ENCODE measurements at regions not wholly inside any gene's neighbourhood (a gene's known extent, or its start where the extent isn't known, plus 50 kb on each side); places are given as distances from the start of the nearest gene placed in this dataset.
A peak's percentile ranks its signal among the peaks of the same experiment; 100 is the strongest.
"Not testable (repeated sequence)": the region's sequence is repeated elsewhere in the genome, so short reads cannot be mapped to it uniquely, and the experiment has no call there.

GRCh38 chr3:112736805-112737566 lies 96.0 kb upstream of the CCDC80 start:
- no peak for DNase-seq

- no peak for DNase-seq
These were observed 95.4 kb upstream of the CCDC80 start for GRCh38 chr3:112736386-112736785.

- peak; percentile 47 for DNase-seq
These were observed 95.0 kb upstream of the CCDC80 start for GRCh38 chr3:112735926-112736325.

GRCh38 chr3:112734736-112735350 lies 93.9 kb upstream of the CCDC80 start:
- DNase-seq: peak; percentile 76

- no peak for DNase-seq
These were observed 93.2 kb upstream of the CCDC80 start for GRCh38 chr3:112734171-112734570.

GRCh38 chr3:112730210-112730609 lies 89.3 kb upstream of the CCDC80 start:
- DNase-seq: no peak

- peak; percentile 23 for DNase-seq
These were observed 80.3 kb upstream of the CCDC80 start for GRCh38 chr3:112721231-112721630.

GRCh38 chr3:112718967-112719366 lies 78.0 kb upstream of the CCDC80 start:
- DNase-seq: no peak

- DNase-seq: no peak
These were observed 77.6 kb upstream of the CCDC80 start for GRCh38 chr3:112718516-112718915.

- DNase-seq: no peak
These were observed 69.0 kb upstream of the CCDC80 start for GRCh38 chr3:112709911-112710310.

- no peak for DNase-seq
These were observed 58.6 kb upstream of the CCDC80 start for GRCh38 chr3:112699436-112699978.

GRCh38 chr3:112698442-112698841 lies 57.5 kb upstream of the CCDC80 start:
- DNase-seq: not testable (repeated sequence)

- peak; percentile 26 for DNase-seq
These were observed 55.3 kb upstream of the CCDC80 start for GRCh38 chr3:112696244-112696643.

GRCh38 chr3:112695377-112696108 lies 54.6 kb upstream of the CCDC80 start:
- peak; percentile 45 for DNase-seq

- DNase-seq: peak; percentile 56
These were observed 54.0 kb upstream of the CCDC80 start for GRCh38 chr3:112694906-112695305.

GRCh38 chr3:112693186-112693585 lies 52.2 kb upstream of the CCDC80 start:
- DNase-seq: no peak

Data from tongue (tissue), 1 donor.